Stimulated activated CD4-positive, alpha-beta T cell treated with anti-CD3 and anti-CD28 coated beads, Interleukin-15, amount 100 ng/mL, for 24 hours (primary cell): ENCODE measurements at regions not wholly inside any gene's neighbourhood (a gene's known extent, or its start where the extent isn't known, plus 50 kb on each side); places are given as distances from the start of the nearest gene placed in this dataset.
"Not testable (repeated sequence)": the region's sequence is repeated elsewhere in the genome, so short reads cannot be mapped to it uniquely, and the experiment has no call there.

Source experiments
- DNase-seq: peaks from one replicate; pipeline ENCODE4 v3.0.0-alpha.2; 2020

GRCh38 chr4:131738991-131739390 is 1410.1 kb upstream of the PCDH10 start:
- not testable (repeated sequence) for DNase-seq

GRCh38 chr4:131741836-131742235 is 1407.3 kb upstream of the PCDH10 start:
- not testable (repeated sequence) for DNase-seq

DNA sequence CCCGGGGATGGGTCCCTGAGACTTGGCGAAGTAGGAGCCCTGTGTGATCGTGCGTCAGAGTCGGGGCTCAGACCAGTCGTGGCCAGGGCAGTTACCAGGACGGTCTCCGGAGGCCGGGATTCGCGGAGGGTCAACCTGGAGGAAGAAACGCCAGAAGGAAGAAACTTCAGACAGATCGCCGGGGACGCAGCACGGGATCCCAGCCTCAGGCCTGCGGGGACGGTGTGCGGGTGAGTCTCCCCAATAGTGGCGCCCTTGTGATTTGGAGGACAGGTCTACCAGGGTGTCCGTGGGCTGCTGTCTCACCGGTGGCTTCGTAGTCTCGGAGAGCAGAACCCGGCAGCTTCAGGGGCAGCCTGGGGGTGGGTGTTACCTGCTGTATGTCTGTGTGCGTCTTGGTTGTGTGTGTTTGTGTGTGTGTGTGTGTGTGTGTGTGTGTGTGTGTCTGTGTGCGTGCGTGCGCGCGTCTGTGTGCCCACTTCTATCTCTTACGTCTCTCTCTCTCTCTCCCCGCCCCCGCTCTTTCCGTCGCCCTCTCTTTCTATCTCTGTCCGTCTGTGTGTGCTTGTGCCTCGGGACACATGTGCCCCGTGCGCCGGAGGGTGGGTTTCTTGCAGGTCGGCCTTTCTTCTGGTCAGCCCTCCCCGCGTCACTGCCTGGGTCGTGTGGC is 1406.4 kb upstream of the PCDH10 start:
- peak; percentile 7 for DNase-seq

GRCh38 chr4:131743348-131743747 is 1405.7 kb upstream of the PCDH10 start:
- DNase-seq = not testable (repeated sequence)

GRCh38 chr4:131747203-131747602 is 1401.9 kb upstream of the PCDH10 start:
- DNase-seq = not testable (repeated sequence)

DNA sequence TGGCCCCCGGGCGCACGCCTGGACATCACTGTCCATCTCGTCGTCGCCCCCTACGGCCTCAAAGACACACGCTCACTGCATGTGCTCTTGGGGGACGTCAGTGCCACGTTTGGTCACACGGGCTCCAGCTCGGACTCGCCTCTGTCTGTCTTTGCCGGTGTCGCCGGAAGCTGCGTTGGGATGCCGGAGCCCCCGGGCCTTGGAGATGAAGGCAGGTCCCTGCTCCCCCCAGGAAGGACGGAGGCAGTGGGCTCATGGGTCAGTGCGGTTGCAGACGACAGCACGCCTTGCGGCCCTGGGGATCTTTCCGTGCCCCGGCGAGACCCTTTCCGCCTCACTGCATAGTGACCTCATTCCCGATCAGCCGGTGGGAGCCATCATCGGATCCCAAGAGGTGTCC is 1399.9 kb upstream of the PCDH10 start:
- DNase-seq = not testable (repeated sequence)

GRCh38 chr4:131750006-131750405 is 1399.1 kb upstream of the PCDH10 start:
- DNase-seq = peak; percentile 5

- DNase-seq = peak; percentile 6
Observed at GRCh38 chr4:131750469-131750868, 1398.6 kb upstream of the PCDH10 start.

DNA sequence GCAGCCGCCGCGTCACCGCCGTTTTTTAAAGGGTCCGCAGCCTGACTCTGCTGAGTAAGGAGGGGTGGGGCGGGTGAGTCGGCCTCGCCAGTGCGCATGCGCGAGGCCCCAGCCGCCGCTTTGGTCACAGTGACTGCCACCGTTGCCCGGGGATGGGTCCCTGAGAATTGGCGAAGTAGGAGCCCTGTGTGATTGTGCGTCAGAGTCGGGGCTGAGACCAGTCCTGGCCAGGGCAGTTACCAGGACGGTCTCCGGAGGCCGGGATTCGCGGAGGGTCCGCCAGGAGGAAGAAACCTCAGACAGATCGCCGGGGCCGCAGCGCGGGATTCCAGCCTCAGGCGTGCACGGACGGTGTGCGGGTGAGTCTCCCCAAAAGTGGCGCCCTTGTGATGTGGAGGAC is 1386.9 kb upstream of the PCDH10 start:
- not testable (repeated sequence) for DNase-seq

DNA sequence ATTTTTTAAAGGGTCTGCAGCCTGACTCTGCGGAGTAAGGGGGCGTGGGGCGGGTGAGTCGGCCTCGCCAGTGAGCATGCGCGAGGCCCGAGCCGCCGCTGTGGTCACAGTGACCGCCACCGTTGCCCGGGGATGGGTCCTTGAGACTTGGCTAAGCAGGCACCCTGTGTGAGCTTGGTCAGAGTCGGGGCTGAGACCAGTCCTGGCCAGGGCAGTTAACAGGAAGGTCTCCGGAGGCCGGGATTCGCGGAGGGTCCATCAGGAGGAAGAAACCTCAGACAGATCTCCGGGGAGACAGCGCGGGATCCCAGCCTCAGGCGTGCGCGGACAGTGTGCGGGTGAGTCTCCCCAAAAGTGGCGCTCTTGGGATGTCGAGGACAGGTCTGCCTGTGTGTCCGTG is 1384.4 kb upstream of the PCDH10 start:
- no peak for DNase-seq

GRCh38 chr4:131774382-131774781 is 1374.7 kb upstream of the PCDH10 start:
- DNase-seq = not testable (repeated sequence)

GRCh38 chr4:131810565-131810964 is 1338.5 kb upstream of the PCDH10 start:
- DNase-seq = not testable (repeated sequence)
